Activated T-cell treated with anti-CD3 and anti-CD28 coated beads for 1 hour (primary cell): ENCODE measurements at regions not wholly inside any gene's neighbourhood (a gene's known extent, or its start where the extent isn't known, plus 50 kb on each side); places are given as distances from the start of the nearest gene placed in this dataset.

Experiments used
- DNase-seq: peaks from one replicate; pipeline ENCODE4 v3.0.0-alpha.2; 2020; ENCODE audit warnings: low read depth

DNA sequence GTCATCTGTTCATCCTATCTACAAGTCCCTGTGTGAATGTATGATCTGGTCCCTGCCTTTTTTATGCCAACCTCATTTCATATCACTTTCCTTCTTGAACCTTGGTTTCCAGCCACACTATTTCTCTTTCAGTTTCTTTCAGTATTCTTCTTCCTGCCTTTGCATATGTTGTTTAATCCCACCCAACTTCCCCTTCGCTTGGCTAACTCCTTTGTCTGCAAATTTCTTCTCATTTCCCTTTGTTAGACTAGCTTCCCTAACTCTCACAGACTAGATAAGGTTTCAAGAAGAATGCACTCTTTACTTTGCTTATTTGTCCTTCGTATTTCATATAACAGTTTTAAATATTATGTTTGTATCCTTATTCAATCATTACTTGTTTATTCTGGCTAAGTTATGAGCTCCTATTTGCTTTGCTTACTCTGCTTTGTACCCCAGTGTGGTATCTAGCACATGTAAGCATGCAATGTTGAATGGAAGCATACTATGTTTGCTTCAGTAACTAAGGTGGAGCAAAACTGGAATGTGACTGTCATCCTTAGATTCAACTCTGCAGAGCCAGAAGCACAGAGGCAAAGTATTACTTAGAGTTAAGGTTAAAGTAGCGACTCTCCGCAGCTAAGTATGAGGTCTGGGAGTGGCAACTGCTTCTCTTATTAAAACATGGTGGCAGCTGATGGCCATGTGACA is 681.3 kb downstream of the CPS1 start:
- DNase-seq: no peak

GRCh38 chr2:211241891-211242290 is 685.5 kb downstream of the CPS1 start:
- no peak for DNase-seq

- no peak for DNase-seq
Measured at GRCh38 chr2:211247751-211248150, 691.4 kb downstream of the CPS1 start.

GRCh38 chr2:211248841-211249240 is 692.4 kb downstream of the CPS1 start:
- DNase-seq: no peak

DNA sequence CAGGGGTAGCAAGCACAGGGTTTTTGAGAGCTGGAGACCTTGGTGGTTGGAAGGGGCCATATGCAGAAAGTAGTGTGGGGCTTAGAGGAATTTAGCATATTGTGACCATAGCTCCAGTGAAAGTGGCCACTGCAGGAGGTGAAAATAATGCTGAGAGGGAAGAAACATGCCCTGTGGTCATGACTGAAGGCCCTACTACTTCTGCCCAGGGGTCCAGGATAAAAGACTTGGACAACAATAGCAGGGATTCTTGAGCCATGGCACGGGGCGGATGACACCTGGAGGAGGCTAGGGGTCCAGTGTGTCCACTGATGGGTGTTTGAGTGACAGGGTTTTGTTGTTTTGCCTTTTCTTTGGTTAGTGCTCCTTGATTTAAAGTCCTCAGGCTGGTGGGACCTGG is 694.6 kb downstream of the CPS1 start:
- no peak for DNase-seq

DNA sequence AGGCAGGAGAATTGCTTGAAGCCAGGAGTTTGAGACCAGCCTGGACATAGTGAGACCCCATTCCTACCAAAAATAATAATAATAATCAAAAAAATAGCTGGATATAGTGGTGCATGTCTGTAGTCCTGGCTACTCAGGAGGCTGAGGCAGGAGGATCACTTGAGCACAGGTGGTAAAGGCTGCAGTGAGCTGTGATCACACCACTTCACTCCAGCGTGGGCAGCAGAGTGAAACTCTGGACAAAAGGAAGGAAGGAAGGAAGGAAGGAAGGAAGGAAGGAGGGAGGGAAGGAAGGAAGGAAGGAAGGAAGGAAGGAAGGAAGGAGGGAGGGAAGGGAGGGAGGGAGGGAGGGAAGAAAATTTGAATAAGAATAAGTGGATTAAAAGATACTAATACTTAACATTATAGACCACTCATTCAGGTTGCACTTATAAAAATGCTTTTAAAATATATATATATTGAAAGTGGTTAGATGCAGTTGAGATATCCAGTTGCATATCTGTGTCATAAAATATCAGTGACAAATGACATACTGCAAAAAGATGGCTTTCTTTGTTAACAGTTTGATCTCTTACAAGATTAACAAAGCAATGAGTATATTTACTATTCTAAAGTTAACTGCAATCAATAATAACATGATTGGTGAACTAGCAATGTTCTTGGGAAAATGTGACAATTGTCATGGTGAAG is 702.4 kb downstream of the CPS1 start:
- DNase-seq: no peak

GRCh38 chr2:211259831-211260476 is 703.6 kb downstream of the CPS1 start:
- DNase-seq: no peak

GRCh38 chr2:211270257-211270656 is 713.9 kb downstream of the CPS1 start:
- DNase-seq: no peak

GRCh38 chr2:211281430-211282073 is 725.2 kb downstream of the CPS1 start:
- DNase-seq: no peak

GRCh38 chr2:211302676-211303075 is 746.3 kb downstream of the CPS1 start:
- no peak for DNase-seq

DNA sequence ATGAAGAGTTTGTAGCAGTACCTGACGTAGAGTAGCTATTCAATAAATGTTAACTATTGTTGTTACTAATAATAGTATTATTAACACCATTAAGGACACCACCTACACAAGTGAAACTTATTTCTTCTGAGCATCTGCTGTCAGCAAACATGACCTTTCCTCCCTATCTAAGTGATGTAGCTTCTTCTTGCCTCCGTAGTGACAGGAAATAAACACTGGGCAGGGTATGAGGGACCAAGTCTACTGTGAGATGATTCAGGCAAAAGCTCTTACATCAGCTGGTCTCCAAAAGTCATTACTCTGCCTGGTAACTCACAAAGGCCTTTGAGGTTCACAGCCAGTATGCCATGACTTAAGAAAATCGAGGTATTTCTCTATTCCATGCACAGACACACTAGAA is 750.5 kb downstream of the CPS1 start:
- no peak for DNase-seq
